ENCODE measurements at regions not wholly inside any gene's neighbourhood (a gene's known extent, or its start where the extent isn't known, plus 50 kb on each side); places are given as distances from the start of the nearest gene placed in this dataset.

- no peaks in the 10 kb centered on the region for H3K4me1 ChIP-seq (ENCODE audit: insufficient read depth, low read length)
- no peak overlapping the region for H3K4me3 ChIP-seq (ENCODE audit: low read length)
- no peak for TF ChIP-seq CTCF (conservative IDR thresholded peaks at IDR 0.05; ENCODE audit: low read depth, low read length)
- no peak for TF ChIP-seq EZH2 (IDR thresholded peaks at IDR 0.05; ENCODE audit: low read length, unreplicated experiment)
- TF ChIP-seq EZH2phosphoT487 (IDR thresholded peaks at IDR 0.05; ENCODE audit: borderline replicate concordance, low read length): no peak
- H3K36me3 ChIP-seq (ENCODE audit: low read depth, low read length): no peaks in the 10 kb centered on the region
- DNase-seq (no peak), ATAC-seq (no peak)
- ChIA-PET CTCF (no interaction called here), POLR2A (ENCODE audit: unreplicated experiment) (no interaction called here)
- H3K9ac ChIP-seq (ENCODE audit: low read length): no peak overlapping the region
- no peak overlapping the region for H3K27ac ChIP-seq (ENCODE audit: low read length)
- H3K9me2 ChIP-seq (replicated peaks; ENCODE audit: low read length): no peaks in the 10 kb centered on the region
- H4K20me1 ChIP-seq (ENCODE audit: low read length): no peaks in the 10 kb centered on the region
- H3F3A ChIP-seq (ENCODE audit: low read length, unreplicated experiment): no peaks in the 10 kb centered on the region
- H3K27me3 ChIP-seq (ENCODE audit: low read length): no peaks in the 10 kb centered on the region
- no TSS peak for BruUV-seq (replicated peaks)
- no peaks in the 10 kb centered on the region for H3K79me2 ChIP-seq (ENCODE audit: low read length)
- H3K4me2 ChIP-seq (ENCODE audit: low read length): no peak overlapping the region
- peaks cover 19% of the 10 kb centered on the region; the same call in 1 of the 2 replicates for H3K9me3 ChIP-seq (ENCODE audit: low read length)
- intact Hi-C loops (cut with micrococcal nuclease): no loop called here
- H2AFZ ChIP-seq (ENCODE audit: low read length): no peak overlapping the region
Measured at GRCh38 chr3:834679-835078, 258.1 kb upstream of the CNTN6 start.

- CTCF ChIA-PET: no interaction called here
- no peak for ATAC-seq
- TF ChIP-seq EZH2phosphoT487 (IDR thresholded peaks at IDR 0.05; ENCODE audit: borderline replicate concordance, low read length) (no peak), EZH2 (IDR thresholded peaks at IDR 0.05; ENCODE audit: low read length, unreplicated experiment) (no peak), CTCF (conservative IDR thresholded peaks at IDR 0.05; ENCODE audit: low read depth, low read length) (no peak)
- peaks cover 19% of the 10 kb centered on the region; the same call in 1 of the 2 replicates for H3K9me3 ChIP-seq (ENCODE audit: low read length)
- no peaks in the 10 kb centered on the region for H3K27me3 ChIP-seq (ENCODE audit: low read length)
- BruUV-seq (replicated peaks): no TSS peak
- no peaks in the 10 kb centered on the region for H3F3A ChIP-seq (ENCODE audit: low read length, unreplicated experiment)
- no peaks in the 10 kb centered on the region for H4K20me1 ChIP-seq (ENCODE audit: low read length)
- no peak overlapping the region for H3K4me2 ChIP-seq (ENCODE audit: low read length)
- H3K36me3 ChIP-seq (ENCODE audit: low read depth, low read length): no peaks in the 10 kb centered on the region
- intact Hi-C loops (cut with micrococcal nuclease): no loop called here
- H3K79me2 ChIP-seq (ENCODE audit: low read length): no peaks in the 10 kb centered on the region
- DNase-seq: peak; percentile 1
- no peaks in the 10 kb centered on the region for H3K4me1 ChIP-seq (ENCODE audit: insufficient read depth, low read length)
- H3K9me2 ChIP-seq (replicated peaks; ENCODE audit: low read length): no peaks in the 10 kb centered on the region
- no peak overlapping the region for H3K27ac ChIP-seq (ENCODE audit: low read length)
- no peak overlapping the region for H3K4me3 ChIP-seq (ENCODE audit: low read length)
- POLR2A ChIA-PET (ENCODE audit: unreplicated experiment): no interaction called here
- no peak overlapping the region for H3K9ac ChIP-seq (ENCODE audit: low read length)
- H2AFZ ChIP-seq (ENCODE audit: low read length): no peak overlapping the region
Measured at GRCh38 chr3:835096-835495, 257.7 kb upstream of the CNTN6 start.

- CTCF ChIA-PET: no interaction called here
- Histone ChIP-seq H3K9me3 (ENCODE audit: low read length) (peaks cover 33% of the 10 kb centered on the region), H3K9me2 (replicated peaks; ENCODE audit: low read length) (no peaks in the 10 kb centered on the region), H3K4me1 (ENCODE audit: insufficient read depth, low read length) (no peaks in the 10 kb centered on the region), H4K20me1 (ENCODE audit: low read length) (no peaks in the 10 kb centered on the region), H2AFZ (ENCODE audit: low read length) (no peak overlapping the region), H3K4me3 (ENCODE audit: low read length) (no peak overlapping the region), H3K9ac (ENCODE audit: low read length) (no peak overlapping the region), H3K79me2 (ENCODE audit: low read length) (no peaks in the 10 kb centered on the region), H3K27ac (ENCODE audit: low read length) (no peak overlapping the region), H3F3A (ENCODE audit: low read length, unreplicated experiment) (no peaks in the 10 kb centered on the region), H3K27me3 (ENCODE audit: low read length) (no peaks in the 10 kb centered on the region), H3K36me3 (ENCODE audit: low read depth, low read length) (no peaks in the 10 kb centered on the region), H3K4me2 (ENCODE audit: low read length) (no peak overlapping the region)
- ATAC-seq (no peak), DNase-seq (no peak)
- intact Hi-C loops (cut with micrococcal nuclease): no loop called here
- no TSS peak for BruUV-seq (replicated peaks)
- POLR2A ChIA-PET (ENCODE audit: unreplicated experiment): no interaction called here
- TF ChIP-seq CTCF (conservative IDR thresholded peaks at IDR 0.05; ENCODE audit: low read depth, low read length): no peak
- TF ChIP-seq EZH2phosphoT487 (IDR thresholded peaks at IDR 0.05; ENCODE audit: borderline replicate concordance, low read length): no peak
- no peak for TF ChIP-seq EZH2 (IDR thresholded peaks at IDR 0.05; ENCODE audit: low read length, unreplicated experiment)
Measured at GRCh38 chr3:839981-840380, 252.8 kb upstream of the CNTN6 start.
